ENCODE measurements at regions not wholly inside any gene's neighbourhood (a gene's known extent, or its start where the extent isn't known, plus 50 kb on each side); places are given as distances from the start of the nearest gene placed in this dataset.

GRCh38 chr1:78291418-78291817, 199.4 kb upstream of the PTGFR start:
- no peak for TF ChIP-seq CTCF (IDR thresholded peaks at IDR 0.05)
- no peak for TF ChIP-seq POLR2A (IDR thresholded peaks at IDR 0.05)

Data from heart left ventricle (tissue), 13 donors.